HuH-7 (cell line): ENCODE measurements at regions not wholly inside any gene's neighbourhood (a gene's known extent, or its start where the extent isn't known, plus 50 kb on each side); places are given as distances from the start of the nearest gene placed in this dataset.

Experiments
- DNase-seq: peaks from one replicate; pipeline ENCODE4 v3.0.0; 2011; ENCODE audit warnings: low spot score

GRCh38 chr2:128554151-128554769, 235.6 kb upstream of the HS6ST1 start:
- no peak for DNase-seq

GRCh38 chr2:128555433-128555832, 236.8 kb upstream of the HS6ST1 start:
- DNase-seq = no peak

- DNase-seq = no peak
Observed at GRCh38 chr2:128556089-128556488, 237.4 kb upstream of the HS6ST1 start.

GRCh38 chr2:128556633-128557032, 238.0 kb upstream of the HS6ST1 start:
- DNase-seq = no peak

- DNase-seq = no peak
Observed at GRCh38 chr2:128557069-128557468, 238.4 kb upstream of the HS6ST1 start.

GRCh38 chr2:128557831-128558241, 239.2 kb upstream of the HS6ST1 start:
- no peak for DNase-seq

- no peak for DNase-seq
Observed at GRCh38 chr2:128558441-128558840, 239.8 kb upstream of the HS6ST1 start.

- no peak for DNase-seq
Observed at GRCh38 chr2:128558895-128559532, 240.3 kb upstream of the HS6ST1 start.

GRCh38 chr2:128559533-128560515, 241.2 kb upstream of the HS6ST1 start:
- DNase-seq = no peak

GRCh38 chr2:128560718-128561117, 242.1 kb upstream of the HS6ST1 start:
- no peak for DNase-seq

GRCh38 chr2:128562471-128563347, 244.0 kb upstream of the HS6ST1 start:
- no peak for DNase-seq

- DNase-seq = no peak
Observed at GRCh38 chr2:128563348-128563687, 244.7 kb upstream of the HS6ST1 start.

GRCh38 chr2:128564131-128564530, 245.5 kb upstream of the HS6ST1 start:
- DNase-seq = no peak

GRCh38 chr2:128564551-128564950, 245.9 kb upstream of the HS6ST1 start:
- DNase-seq = no peak

GRCh38 chr2:128565441-128565840, 246.8 kb upstream of the HS6ST1 start:
- no peak for DNase-seq

GRCh38 chr2:128566671-128567070, 248.0 kb upstream of the HS6ST1 start:
- DNase-seq = no peak

GRCh38 chr2:128568106-128568505, 249.4 kb upstream of the HS6ST1 start:
- DNase-seq = no peak

GRCh38 chr2:128573116-128573515, 254.4 kb upstream of the HS6ST1 start:
- DNase-seq = no peak

GRCh38 chr2:128573531-128573930, 254.9 kb upstream of the HS6ST1 start:
- no peak for DNase-seq

- DNase-seq = no peak
Observed at GRCh38 chr2:128577141-128577930, 258.7 kb upstream of the HS6ST1 start.
